Rectal smooth muscle tissue (tissue), 1 donor: ENCODE measurements at regions not wholly inside any gene's neighbourhood (a gene's known extent, or its start where the extent isn't known, plus 50 kb on each side); places are given as distances from the start of the nearest gene placed in this dataset.
A peak's percentile ranks its signal among the peaks of the same experiment; 100 is the strongest.

Experiments
- H3K27ac ChIP-seq: one replicate; pipeline ENCODE4 v1.7.0; 2013; ENCODE audit warnings: low read depth, low read length, inconsistent platforms
- H3K27me3 ChIP-seq: one replicate; pipeline ENCODE4 v1.7.0; 2013; ENCODE audit warnings: low read length; ENCODE audit not compliant: control insufficient read depth, insufficient read depth
- H3K36me3 ChIP-seq: one replicate; pipeline ENCODE4 v1.7.0; 2013; ENCODE audit warnings: low read length; ENCODE audit not compliant: control insufficient read depth, insufficient read depth
- H3K4me1 ChIP-seq: one replicate; pipeline ENCODE4 v1.7.0; 2013; ENCODE audit warnings: low read length; ENCODE audit not compliant: control insufficient read depth, insufficient read depth
- H3K4me3 ChIP-seq: one replicate; pipeline ENCODE4 v1.7.0; 2013; ENCODE audit warnings: low read length
- H3K9ac ChIP-seq: one replicate; pipeline ENCODE4 v1.7.0; 2013; ENCODE audit warnings: low read length

DNA sequence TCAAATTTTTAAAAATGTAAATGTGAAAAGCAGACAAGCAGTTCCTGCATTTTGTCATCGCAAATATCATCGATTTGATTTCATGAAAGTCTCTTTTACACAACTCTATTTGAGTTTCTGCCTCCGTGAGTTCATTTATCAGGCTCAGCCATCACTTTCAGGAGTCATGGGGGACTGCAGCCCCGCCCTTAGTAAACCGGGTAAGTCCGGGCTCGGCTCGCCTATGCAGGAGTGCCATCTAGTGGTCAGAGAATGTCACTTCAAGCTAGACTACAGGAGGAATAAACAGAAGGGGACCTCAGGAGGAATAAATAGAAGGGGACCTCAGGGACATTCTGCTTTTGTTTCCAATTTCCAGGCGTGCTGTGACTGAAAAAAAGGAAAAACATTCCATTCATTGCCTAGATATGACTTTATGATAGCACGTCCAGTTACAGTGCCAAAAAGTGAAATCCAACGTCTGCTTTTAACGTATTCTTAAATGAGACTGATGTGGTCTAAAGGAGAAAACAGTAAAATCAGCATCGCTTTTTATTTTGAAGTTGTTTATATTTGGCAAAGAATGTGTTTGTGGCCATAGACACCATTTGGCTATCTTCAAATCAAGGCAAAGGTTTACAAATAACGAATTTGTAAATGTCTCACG is 333.9 kb downstream of the HACE1 start:
- Histone ChIP-seq H3K27ac (no peak overlapping the region), H3K9ac (no peak overlapping the region), H3K4me3 (peak overlapping the region; percentile 41), H3K4me1 (peaks cover 5% of the 10 kb centered on the region), H3K27me3 (no peaks in the 10 kb centered on the region), H3K36me3 (no peaks in the 10 kb centered on the region)

DNA sequence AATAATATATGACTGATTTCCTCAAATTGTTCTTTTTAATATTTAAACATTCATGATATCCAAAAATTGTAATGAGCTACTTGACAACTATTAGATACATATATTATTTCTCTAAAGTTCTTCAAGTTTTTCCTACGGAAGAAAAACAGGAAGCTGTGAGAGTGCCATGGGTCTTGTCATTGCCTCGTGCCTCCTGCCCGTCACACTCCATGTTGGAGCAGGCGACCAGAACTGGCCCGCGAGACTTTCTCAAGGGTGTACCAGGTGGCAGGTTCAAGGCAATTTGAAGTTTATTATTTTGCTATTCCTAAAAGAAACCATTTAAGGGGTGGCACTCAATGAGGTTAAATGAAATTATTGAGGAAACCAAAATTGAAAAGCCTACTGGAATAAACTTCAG is 337.2 kb downstream of the HACE1 start:
- no peak overlapping the region for H3K27ac ChIP-seq
- H3K27me3 ChIP-seq, result no peaks in the 10 kb centered on the region
- no peaks in the 10 kb centered on the region for H3K36me3 ChIP-seq
- no peak overlapping the region for H3K4me3 ChIP-seq
- peaks cover 2% of the 10 kb centered on the region for H3K4me1 ChIP-seq
- H3K9ac ChIP-seq, result no peak overlapping the region

DNA sequence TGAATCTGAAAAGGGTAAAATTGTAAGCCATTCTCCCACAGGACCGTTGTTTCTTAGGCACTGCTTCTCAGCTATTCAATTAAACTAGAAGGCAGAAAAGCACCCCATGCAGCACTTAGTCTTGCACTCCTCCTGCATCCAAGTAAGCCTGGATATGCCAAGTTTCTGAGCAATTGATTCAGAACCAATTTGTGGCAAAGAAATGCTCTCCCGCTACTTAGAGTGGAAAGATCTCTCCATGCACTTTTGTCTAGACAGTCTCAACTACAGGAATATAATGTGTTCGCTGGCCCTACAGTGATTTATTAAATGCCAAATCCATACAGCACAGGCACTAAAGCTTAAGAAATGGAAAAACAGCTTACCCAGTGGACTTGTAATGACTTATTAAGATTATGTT is 338.5 kb downstream of the HACE1 start:
- no peaks in the 10 kb centered on the region for H3K36me3 ChIP-seq
- H3K27ac ChIP-seq, result no peak overlapping the region
- H3K9ac ChIP-seq, result no peak overlapping the region
- no peak overlapping the region for H3K4me3 ChIP-seq
- no peaks in the 10 kb centered on the region for H3K27me3 ChIP-seq
- H3K4me1 ChIP-seq, result peaks cover 2% of the 10 kb centered on the region

DNA sequence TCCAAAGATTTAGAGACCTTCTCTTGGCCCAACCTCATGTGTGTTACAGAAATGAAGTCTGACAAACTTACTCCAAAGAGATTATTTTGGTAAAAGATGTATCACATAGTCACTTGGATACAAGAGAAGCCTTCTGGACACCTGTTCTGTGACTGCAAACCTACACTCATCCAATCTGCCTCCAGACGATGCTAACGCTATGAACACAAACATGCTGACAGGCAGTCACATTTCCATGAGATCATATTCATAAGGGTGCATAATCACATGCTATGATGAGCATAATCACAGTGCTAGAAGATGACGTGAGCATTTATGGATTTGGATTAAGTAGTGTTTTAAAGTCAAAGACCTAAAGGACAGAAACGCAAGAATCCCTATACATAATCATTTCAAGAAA is 340.2 kb downstream of the HACE1 start:
- Histone ChIP-seq H3K9ac (no peak overlapping the region), H3K4me1 (no peaks in the 10 kb centered on the region), H3K4me3 (no peak overlapping the region), H3K36me3 (no peaks in the 10 kb centered on the region), H3K27ac (no peak overlapping the region), H3K27me3 (no peaks in the 10 kb centered on the region)

DNA sequence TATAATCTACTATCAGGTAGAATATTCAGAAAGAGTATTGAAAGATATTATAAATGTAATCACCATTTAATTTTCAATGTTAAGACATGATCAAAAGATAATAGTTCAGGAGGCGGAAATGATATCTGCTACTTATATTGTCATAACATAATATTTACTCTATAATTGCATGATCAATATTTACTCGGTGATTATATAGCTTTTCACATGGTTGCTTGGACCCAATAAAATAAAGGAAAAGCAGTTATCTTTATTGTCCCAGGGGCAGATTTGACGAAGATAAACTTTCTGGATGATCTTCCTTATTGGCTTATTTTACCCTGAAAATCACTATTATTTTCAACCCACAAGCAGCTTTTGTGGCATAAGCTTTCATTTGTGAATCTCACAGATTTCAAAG is 350.4 kb downstream of the HACE1 start:
- H3K27ac ChIP-seq, result no peak overlapping the region

DNA sequence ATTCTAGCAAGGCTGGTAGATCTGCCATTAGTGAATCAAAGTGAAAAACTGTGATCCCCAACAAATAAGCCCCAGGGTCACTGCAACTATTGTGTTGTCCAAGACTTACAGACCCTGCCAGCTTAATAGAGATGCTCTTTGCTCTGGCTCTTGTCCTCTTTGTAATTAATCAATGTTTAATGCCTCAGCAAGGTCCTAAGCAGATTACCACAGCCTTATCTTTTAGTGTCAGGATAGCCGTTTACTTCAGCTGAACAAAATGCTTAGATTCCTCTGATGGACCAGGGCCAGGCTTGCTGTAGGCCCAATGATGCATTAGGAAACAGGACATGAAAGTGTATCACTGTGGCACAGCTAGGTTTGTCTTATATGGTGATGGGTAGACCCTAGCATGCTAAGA is 353.3 kb downstream of the HACE1 start:
- Histone ChIP-seq H3K36me3 (no peaks in the 10 kb centered on the region), H3K4me3 (no peak overlapping the region), H3K4me1 (no peaks in the 10 kb centered on the region), H3K27me3 (no peaks in the 10 kb centered on the region), H3K9ac (no peak overlapping the region), H3K27ac (no peak overlapping the region)

More for the DNA sequence above, 350.4 kb downstream of the HACE1 start:
- Histone ChIP-seq H3K36me3 (no peaks in the 10 kb centered on the region), H3K9ac (no peak overlapping the region), H3K27me3 (no peaks in the 10 kb centered on the region), H3K4me3 (no peak overlapping the region), H3K4me1 (no peaks in the 10 kb centered on the region)

DNA sequence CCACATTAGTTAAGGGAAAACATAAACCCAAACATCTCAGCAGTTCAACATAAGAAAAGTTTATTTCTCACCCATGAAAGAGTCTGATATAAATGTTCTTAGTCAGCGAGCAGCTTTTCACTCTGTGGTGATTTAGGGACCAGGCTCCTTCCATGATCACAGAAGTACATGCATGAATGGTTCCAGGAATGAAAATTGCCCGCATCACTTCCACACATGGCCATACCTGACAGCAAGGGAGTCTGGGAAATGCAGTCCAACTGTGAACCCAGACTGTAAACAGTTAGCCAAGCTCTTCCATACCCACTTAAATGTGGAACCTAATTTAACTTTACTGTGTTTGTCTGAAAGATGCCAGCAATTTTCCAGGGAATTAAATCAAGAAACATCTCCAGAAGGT is 353.9 kb downstream of the HACE1 start:
- no peak overlapping the region for H3K27ac ChIP-seq
- no peak overlapping the region for H3K9ac ChIP-seq
- no peaks in the 10 kb centered on the region for H3K27me3 ChIP-seq
- no peaks in the 10 kb centered on the region for H3K4me1 ChIP-seq
- H3K4me3 ChIP-seq, result no peak overlapping the region
- no peaks in the 10 kb centered on the region for H3K36me3 ChIP-seq

DNA sequence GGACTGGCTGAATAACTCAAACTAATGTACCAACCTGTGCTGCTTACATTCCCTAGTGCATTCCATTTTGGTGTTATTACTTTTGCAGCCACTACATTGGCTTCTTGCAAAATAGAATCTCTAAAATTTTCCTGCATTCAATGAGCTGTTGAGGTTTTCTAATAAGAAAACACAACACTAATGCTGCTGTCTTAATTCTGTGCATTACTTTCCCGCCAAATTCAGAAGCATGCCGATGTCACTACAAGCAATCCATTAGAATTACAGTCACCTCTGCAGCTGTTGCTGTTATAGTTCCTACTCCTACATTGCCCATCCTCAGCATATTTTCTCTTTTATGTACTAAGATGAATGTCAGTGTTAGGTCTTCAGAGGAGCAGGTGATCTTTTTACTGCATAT is 359.5 kb downstream of the HACE1 start:
- Histone ChIP-seq H3K27ac (no peak overlapping the region), H3K36me3 (no peaks in the 10 kb centered on the region), H3K4me1 (no peaks in the 10 kb centered on the region), H3K27me3 (no peaks in the 10 kb centered on the region), H3K4me3 (no peak overlapping the region), H3K9ac (no peak overlapping the region)

DNA sequence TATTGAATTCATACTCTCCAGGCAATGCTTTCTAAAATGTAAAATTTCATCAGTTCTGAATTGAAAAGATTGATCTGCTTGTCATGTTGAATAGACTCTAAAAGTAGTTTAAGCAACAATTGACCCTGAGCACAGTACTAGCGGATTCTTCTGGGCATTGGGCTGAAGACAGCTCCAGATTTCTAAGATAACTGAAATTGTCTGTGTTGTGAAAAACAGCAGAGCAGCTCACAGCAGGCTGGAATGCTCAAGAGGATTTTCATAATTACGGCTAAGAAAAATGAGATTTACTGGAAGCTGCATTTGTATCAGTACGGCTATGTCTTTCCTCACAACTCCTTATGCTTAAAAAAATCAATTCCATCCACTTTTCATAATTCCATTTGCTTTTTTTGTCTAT is 373.7 kb downstream of the HACE1 start:
- Histone ChIP-seq H3K27me3 (no peaks in the 10 kb centered on the region), H3K9ac (no peak overlapping the region), H3K4me1 (no peaks in the 10 kb centered on the region), H3K27ac (no peak overlapping the region), H3K36me3 (no peaks in the 10 kb centered on the region), H3K4me3 (no peak overlapping the region)

DNA sequence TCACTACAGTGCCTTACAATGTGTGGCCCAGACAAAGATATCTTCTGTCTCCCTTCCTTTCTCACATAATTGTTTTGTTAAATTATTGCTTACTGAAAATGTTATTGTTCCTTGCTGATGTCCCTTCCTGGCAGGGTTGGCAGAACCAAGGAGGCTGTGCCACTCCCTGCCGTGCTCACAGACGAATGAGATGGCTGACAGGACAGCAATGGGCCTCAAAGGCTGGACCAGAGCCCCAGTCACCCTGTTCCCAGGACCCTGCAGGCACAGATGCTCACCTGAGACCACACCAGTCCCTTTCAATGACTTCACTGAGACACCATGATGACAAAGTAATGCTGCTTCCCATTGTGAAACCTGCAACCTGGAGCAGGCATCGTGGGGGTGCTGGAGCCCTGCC is 375.1 kb downstream of the HACE1 start:
- H3K36me3 ChIP-seq, result no peaks in the 10 kb centered on the region
- no peaks in the 10 kb centered on the region for H3K4me1 ChIP-seq
- no peak overlapping the region for H3K27ac ChIP-seq
- H3K9ac ChIP-seq, result no peak overlapping the region
- no peaks in the 10 kb centered on the region for H3K27me3 ChIP-seq
- H3K4me3 ChIP-seq, result no peak overlapping the region

DNA sequence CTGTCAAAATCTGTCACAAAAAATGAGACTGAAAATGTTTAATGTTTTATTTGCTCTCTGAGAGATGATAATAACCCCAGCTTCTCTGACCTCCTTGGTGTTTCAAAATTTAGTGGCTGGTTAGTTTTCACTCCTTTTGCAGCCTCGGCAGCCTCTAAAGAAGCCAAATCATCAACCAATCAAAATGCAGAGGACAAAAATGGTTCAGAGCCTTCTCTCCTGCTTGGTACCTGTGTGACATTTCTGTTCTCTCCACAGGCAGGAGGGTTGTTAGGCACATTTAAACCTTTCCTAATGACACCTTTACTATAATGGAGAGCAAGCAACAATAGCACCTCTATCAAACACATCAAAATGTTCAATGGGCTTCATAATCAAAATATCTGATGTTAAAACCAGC is 375.5 kb downstream of the HACE1 start:
- Histone ChIP-seq H3K27ac (no peak overlapping the region), H3K9ac (no peak overlapping the region), H3K4me3 (no peak overlapping the region)

DNA sequence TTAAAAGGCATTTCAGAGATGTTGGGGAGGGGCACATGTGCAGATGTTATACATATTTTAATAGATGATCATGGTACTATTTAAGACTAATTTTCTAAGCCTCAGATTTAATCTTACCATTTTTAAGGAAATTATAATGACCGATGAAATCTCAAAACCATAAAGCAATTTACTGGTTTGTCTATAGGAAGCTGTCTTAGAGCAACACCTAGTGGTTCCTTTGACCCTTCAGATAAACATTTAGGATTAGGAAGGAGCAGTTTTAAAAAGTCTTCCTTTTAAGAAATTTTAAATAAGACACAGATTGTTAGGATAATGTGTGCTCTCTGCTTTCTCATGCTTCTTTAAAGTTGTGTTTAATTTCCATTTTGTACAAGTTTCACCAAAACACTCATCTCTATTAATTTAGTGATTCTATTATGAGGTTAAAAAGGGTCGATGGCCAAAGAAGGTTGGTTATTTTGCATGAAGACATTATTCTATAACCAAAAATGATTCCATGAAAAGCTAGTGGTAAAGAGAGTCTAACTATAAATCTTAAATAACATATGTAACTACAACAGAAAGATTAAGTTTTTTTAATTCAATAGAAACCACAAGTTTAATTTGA is 376.4 kb downstream of the HACE1 start:
- no peak overlapping the region for H3K4me3 ChIP-seq
- H3K36me3 ChIP-seq, result no peaks in the 10 kb centered on the region
- no peak overlapping the region for H3K27ac ChIP-seq
- H3K9ac ChIP-seq, result no peak overlapping the region
- no peaks in the 10 kb centered on the region for H3K4me1 ChIP-seq
- no peaks in the 10 kb centered on the region for H3K27me3 ChIP-seq

More for the DNA sequence above, 375.5 kb downstream of the HACE1 start:
- H3K36me3 ChIP-seq, result no peaks in the 10 kb centered on the region
- H3K27me3 ChIP-seq, result no peaks in the 10 kb centered on the region
- H3K4me1 ChIP-seq, result no peaks in the 10 kb centered on the region

DNA sequence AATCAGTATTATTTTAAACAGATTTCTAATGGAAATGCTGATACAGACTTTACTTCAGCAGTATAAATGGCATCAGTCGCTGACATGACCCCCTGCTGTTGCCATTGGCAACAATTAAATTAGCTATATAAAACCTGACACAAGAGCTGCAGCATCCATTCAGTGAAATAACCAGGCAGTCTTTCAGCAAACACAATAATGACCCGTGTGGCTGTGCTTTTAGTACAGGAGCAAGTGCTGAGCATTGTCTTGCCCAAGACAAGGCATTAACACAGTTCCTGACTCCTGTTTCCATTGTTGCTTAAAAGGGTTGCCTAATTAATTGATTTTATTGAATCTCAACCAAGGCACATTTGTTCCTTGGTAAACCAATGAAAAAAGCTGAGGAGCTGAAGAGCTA is 382.1 kb downstream of the HACE1 start:
- Histone ChIP-seq H3K4me1 (no peaks in the 10 kb centered on the region), H3K27ac (no peak overlapping the region), H3K9ac (no peak overlapping the region), H3K27me3 (no peaks in the 10 kb centered on the region), H3K36me3 (no peaks in the 10 kb centered on the region), H3K4me3 (no peak overlapping the region)
